ENCODE measurements at regions not wholly inside any gene's neighbourhood (a gene's known extent, or its start where the extent isn't known, plus 50 kb on each side); places are given as distances from the start of the nearest gene placed in this dataset.

DNA sequence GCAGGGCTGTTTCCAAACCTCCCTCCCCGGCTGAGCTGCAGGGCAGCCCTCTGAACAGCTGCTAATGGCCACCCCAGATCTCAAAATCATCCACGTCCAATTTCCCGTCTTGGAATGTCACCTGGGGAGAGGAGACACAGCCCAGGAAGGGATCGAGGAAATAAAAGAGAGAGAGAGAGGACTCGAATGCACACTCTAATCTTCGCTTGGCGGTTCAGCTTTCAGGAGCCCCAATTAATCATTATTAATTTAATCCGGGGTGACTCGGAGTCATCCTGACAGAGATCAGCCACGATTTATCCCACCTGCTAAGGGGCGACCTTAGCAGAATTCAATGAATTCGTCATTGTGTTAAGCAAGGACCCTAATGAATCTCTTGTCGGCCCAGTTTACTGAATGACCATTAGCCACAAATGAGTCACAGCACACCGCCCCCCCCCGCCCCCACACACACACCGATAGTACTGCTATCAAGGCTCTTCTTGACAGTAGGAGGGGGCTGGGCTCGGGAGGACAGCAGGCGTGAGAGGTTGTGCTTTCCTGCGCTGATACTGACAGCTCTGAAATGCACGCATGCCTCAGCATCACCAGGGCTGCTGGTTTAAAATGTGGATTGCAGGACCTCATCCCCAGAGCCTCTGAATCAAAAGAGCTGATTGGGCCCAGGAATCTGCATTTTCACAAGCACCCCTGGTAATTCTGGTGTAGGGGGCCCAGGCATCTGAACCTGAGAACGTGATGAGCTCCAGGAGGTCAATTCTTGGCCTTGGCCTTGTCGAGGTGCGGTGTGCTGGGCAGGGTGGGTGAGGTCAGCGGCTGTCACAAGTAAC is 190.0 kb upstream of the CIBAR2 start:
- in situ Hi-C loops (cut with MboI; ENCODE audit: low sequenced_read_pairs in 4 of 4): no loop called here
- no peak for ATAC-seq

DNA sequence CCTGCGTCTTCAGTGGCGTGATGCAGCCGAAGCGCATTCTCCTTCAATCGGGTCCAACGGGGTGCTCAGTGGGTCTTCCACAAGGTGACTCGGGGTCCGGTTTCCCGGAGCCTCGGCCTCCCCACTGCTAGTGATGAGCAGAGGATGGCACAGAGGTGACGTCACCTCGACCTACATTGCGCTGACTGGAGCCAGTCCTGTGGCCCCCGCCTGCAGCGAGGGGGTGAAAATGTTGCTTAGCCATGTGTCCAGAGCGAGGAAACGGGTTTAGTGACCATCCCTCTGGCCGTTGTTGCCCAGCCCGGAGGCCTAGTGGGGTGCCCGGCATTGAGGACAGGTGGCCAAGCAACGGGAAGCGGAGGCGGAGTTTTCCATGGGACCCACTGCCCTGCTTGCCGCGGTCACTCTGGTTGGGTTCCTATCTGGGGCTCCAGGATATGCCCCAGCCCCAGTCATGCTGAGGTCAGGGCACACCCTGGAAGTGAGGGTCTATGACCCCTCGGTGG is 190.6 kb upstream of the CIBAR2 start:
- Histone ChIP-seq H3K27ac (no peak overlapping the region), H3K27me3 (no peaks in the 10 kb centered on the region), H3K9me3 (no peaks in the 10 kb centered on the region), H3K4me1 (peaks cover 41 to 51% of the 10 kb centered on the region in 2 donors), H3K36me3 (no peaks in the 10 kb centered on the region), H3K4me3 (no peak overlapping the region)
- intact Hi-C loops (cut with DNase I; ENCODE audit: low total_unique reads) (no loop called here), in situ Hi-C loops (cut with MboI; ENCODE audit: low sequenced_read_pairs in 4 of 4) (no loop called here)
- ATAC-seq: no peak
- DNase-seq: no peak
- no peak for TF ChIP-seq CTCF (IDR thresholded peaks at IDR 0.05 in 4 of 5, conservative IDR thresholded peaks at IDR 0.05 in 1 of 5)
- no peak for TF ChIP-seq POLR2A (IDR thresholded peaks at IDR 0.05)

More for the DNA sequence above, 190.0 kb upstream of the CIBAR2 start:
- Histone ChIP-seq H3K27ac (no peak overlapping the region), H3K4me1 (peaks cover 38 to 45% of the 10 kb centered on the region in 2 donors), H3K9me3 (no peaks in the 10 kb centered on the region), H3K4me3 (no peak overlapping the region), H3K27me3 (no peaks in the 10 kb centered on the region), H3K36me3 (no peaks in the 10 kb centered on the region)
- TF ChIP-seq POLR2A (IDR thresholded peaks at IDR 0.05): no peak
- no peak for TF ChIP-seq CTCF (IDR thresholded peaks at IDR 0.05 in 4 of 5, conservative IDR thresholded peaks at IDR 0.05 in 1 of 5)
- intact Hi-C loops (cut with DNase I; ENCODE audit: low total_unique reads): no loop called here
- DNase-seq: no peak

DNA sequence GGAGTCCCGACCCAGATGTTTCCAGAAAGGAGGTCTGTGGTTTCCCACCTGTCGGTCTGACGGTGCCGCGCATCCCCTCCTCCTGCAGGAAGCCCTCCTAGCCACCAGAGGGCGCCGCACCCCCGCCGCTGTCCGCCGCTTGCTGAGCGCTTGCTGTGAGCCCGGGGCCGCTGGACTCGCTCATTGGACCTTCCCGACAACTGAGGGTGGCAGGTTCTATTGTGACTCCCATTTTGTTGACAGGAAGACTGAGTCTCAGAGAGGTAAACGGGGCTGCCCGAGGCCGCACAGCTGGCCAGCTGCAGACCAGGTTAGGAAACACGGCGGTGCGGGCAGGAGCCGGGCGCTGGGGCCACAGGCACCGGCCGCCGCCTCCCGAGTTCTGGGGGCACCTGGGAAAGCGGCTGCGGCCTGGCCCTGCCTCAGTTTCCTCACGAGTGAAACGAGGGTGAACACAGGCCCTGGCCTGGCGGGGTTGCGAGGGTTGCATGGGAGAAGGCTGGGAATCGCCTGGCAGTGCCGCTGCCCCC is 191.1 kb upstream of the CIBAR2 start:
- peaks cover 47 to 57% of the 10 kb centered on the region in 2 donors for H3K4me1 ChIP-seq

DNA sequence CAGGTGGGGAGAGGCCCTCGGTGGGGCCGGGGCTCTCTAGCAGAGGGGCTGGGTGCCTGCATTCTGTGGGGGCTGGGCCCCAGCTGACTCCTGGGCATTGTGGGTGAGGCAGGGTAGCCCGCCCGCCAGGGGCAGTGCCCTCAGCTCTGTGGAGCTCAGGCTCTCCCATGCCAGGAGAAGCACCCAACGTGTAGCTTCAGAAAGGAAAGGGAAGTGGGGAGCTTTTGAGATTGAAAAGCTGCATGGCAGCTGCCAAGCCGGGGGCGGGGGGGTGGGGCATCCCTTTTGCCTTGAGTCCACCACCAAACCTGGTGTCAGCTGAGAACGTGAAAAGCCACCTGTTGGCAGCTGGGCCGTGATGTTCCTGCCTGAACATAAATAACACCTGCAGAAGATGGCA is 192.1 kb upstream of the CIBAR2 start:
- intact Hi-C loops (cut with DNase I; ENCODE audit: low total_unique reads): no loop called here
- peaks cover 56 to 65% of the 10 kb centered on the region in 2 donors for H3K4me1 ChIP-seq
- H3K36me3 ChIP-seq: no peaks in the 10 kb centered on the region

More for the DNA sequence above, 191.1 kb upstream of the CIBAR2 start:
- TF ChIP-seq POLR2A (IDR thresholded peaks at IDR 0.05): no peak
- TF ChIP-seq CTCF (IDR thresholded peaks at IDR 0.05 in 4 of 5, conservative IDR thresholded peaks at IDR 0.05 in 1 of 5): peak; percentile 42 to 81 (median 76)
- Histone ChIP-seq H3K27ac (no peak overlapping the region), H3K4me3 (no peak overlapping the region), H3K9me3 (no peaks in the 10 kb centered on the region), H3K27me3 (no peaks in the 10 kb centered on the region), H3K36me3 (no peaks in the 10 kb centered on the region)
- in situ Hi-C loops (cut with MboI; ENCODE audit: low sequenced_read_pairs in 4 of 4): no loop called here
- no peak for ATAC-seq
- intact Hi-C loops (cut with DNase I; ENCODE audit: low total_unique reads): no loop called here
- DNase-seq: no peak

More for the DNA sequence above, 192.1 kb upstream of the CIBAR2 start:
- ATAC-seq (no peak), DNase-seq (no peak)
- no peak overlapping the region for H3K4me3 ChIP-seq
- no peaks in the 10 kb centered on the region for H3K27me3 ChIP-seq
- TF ChIP-seq CTCF (IDR thresholded peaks at IDR 0.05 in 4 of 5, conservative IDR thresholded peaks at IDR 0.05 in 1 of 5) (no peak), POLR2A (IDR thresholded peaks at IDR 0.05) (no peak)
- no peaks in the 10 kb centered on the region for H3K9me3 ChIP-seq
- in situ Hi-C loops (cut with MboI; ENCODE audit: low sequenced_read_pairs in 4 of 4): no loop called here
- no peak overlapping the region for H3K27ac ChIP-seq
